Kidney (tissue), 13 donors: ENCODE measurements at regions not wholly inside any gene's neighbourhood (a gene's known extent, or its start where the extent isn't known, plus 50 kb on each side); places are given as distances from the start of the nearest gene placed in this dataset.

Experiments used
- DNase-seq, 5 donors: peaks; one replicate each; pipeline ENCODE4 v3.0.0-alpha.2; 2013 to 2020
- FAIRE-seq: peaks from 2 replicates; lab custom pipeline; 2012; peaks lifted over from hg19 to GRCh38; lab: Jason Lieb, UNC
- H3K27ac ChIP-seq, 2 donors: one replicate each; pipeline ENCODE4 v1.7.0; 2013; ENCODE audit warnings: low read depth in 2 of 2, low read length in 2 of 2, inconsistent platforms in 1 of 2
- H3K27me3 ChIP-seq: one replicate; pipeline ENCODE4 v1.7.1; 2013; ENCODE audit warnings: low read length, inconsistent platforms; ENCODE audit not compliant: control insufficient read depth, insufficient read depth
- H3K36me3 ChIP-seq, 3 donors: one replicate each; pipeline versions ENCODE4 v1.7.0 to v1.7.1; 2013; ENCODE audit warnings: low read length in 3 of 3, control low read depth in 1 of 3, inconsistent platforms in 1 of 3; ENCODE audit not compliant: insufficient read depth in 3 of 3, control insufficient read depth in 2 of 3
- H3K4me1 ChIP-seq, 3 donors: one replicate each; pipeline versions ENCODE4 v1.7.0 to v1.7.1; 2013; ENCODE audit warnings: low read length in 3 of 3, inconsistent platforms in 1 of 3, low read depth in 1 of 3; ENCODE audit not compliant: control insufficient read depth in 2 of 3, insufficient read depth in 2 of 3
- H3K4me3 ChIP-seq, 3 donors: one replicate each; pipeline versions ENCODE4 v1.7.0 to v1.8.1; 2013; ENCODE audit warnings: low read length in 3 of 3, control low read depth in 1 of 3, inconsistent platforms in 1 of 3
- H3K9ac ChIP-seq, 3 donors: one replicate each; pipeline versions ENCODE4 v1.7.0 to v1.7.1; 2013; ENCODE audit warnings: low read length in 3 of 3, control low read depth in 1 of 3, inconsistent platforms in 1 of 3
- H3K9me3 ChIP-seq, 3 donors: one replicate each; pipeline versions ENCODE4 v1.7.0 to v1.7.1; 2013; ENCODE audit warnings: low read length in 3 of 3, control low read depth in 1 of 3, inconsistent platforms in 1 of 3; ENCODE audit not compliant: control insufficient read depth in 2 of 3, insufficient read depth in 1 of 3
- CTCF ChIP-seq: IDR thresholded peaks from 3 replicates; pipeline ENCODE4 v1.5.1; 2012; ENCODE audit warnings: mild to moderate bottlenecking, moderate library complexity, borderline replicate concordance; ENCODE audit not compliant: insufficient read depth; ENCODE audit errors: extremely low read depth
- intact Hi-C: fragments of 100-400 bp; cut with DNase I; formaldehyde crosslinking; loops from one replicate; pipeline ENCODE4 v1.11.1; 2022
- donor health status: control.
- donor health status: control.
- donor health status: control.
- donor health status: control.
- donor health status: control.
- donor health status: DM: yes; HTN: yes; CAD: no.
- donor health status: Normal renal cell carcinoma (clear cell type).

- Histone ChIP-seq H3K4me1 (no peaks in the 10 kb centered on the region), H3K9ac (no peak overlapping the region), H3K36me3 (no peaks in the 10 kb centered on the region), H3K9me3 (peaks cover 0 to 19% (median 4%) of the 10 kb centered on the region in 3 donors), H3K27me3 (no peaks in the 10 kb centered on the region), H3K27ac (no peak overlapping the region), H3K4me3 (no peak overlapping the region)
- FAIRE-seq (no peak), DNase-seq (no peak)
- TF ChIP-seq CTCF: no peak
- intact Hi-C loops: no loop called here
Observed at GRCh38 chr13:110965755-110966134, 50.9 kb upstream of the ANKRD10 start.

- Histone ChIP-seq H3K27ac (no peak overlapping the region), H3K36me3 (no peaks in the 10 kb centered on the region), H3K4me1 (no peaks in the 10 kb centered on the region), H3K9me3 (peaks cover 0 to 19% (median 4%) of the 10 kb centered on the region in 3 donors), H3K27me3 (no peaks in the 10 kb centered on the region), H3K9ac (no peak overlapping the region), H3K4me3 (no peak overlapping the region)
- no peak for DNase-seq
- no peak for TF ChIP-seq CTCF
- intact Hi-C loops: no loop called here
- FAIRE-seq: no peak
Observed at GRCh38 chr13:110965038-110965754, 50.3 kb upstream of the ANKRD10 start.
